Left lung (tissue), 4 donors: ENCODE measurements at regions not wholly inside any gene's neighbourhood (a gene's known extent, or its start where the extent isn't known, plus 50 kb on each side); places are given as distances from the start of the nearest gene placed in this dataset.

ENCODE experiments used
- ATAC-seq: fragments of 200-7000 bp; cut with Tn5 transposase; one replicate; pipeline ENCODE4 v1.9.1; 2020; ENCODE audit warnings: moderate library complexity
- DNase-seq, 4 donors: peaks; one replicate each; pipeline ENCODE4 v3.0.0-alpha.2; 2013 to 2020
- H3K27ac ChIP-seq, 2 donors: fragments of 200-600 bp; sonication (generic) in 1 of 2; one replicate each; pipeline versions ENCODE4 v1.5.0 to v1.8.0; 2020 to 2021
- H3K27me3 ChIP-seq, 2 donors: fragments of 200-600 bp; sonication (generic) in 1 of 2; one replicate each; pipeline versions ENCODE4 v1.5.0 to v1.8.0; 2020 to 2021
- H3K36me3 ChIP-seq, 2 donors: fragments of 200-600 bp; sonication (generic) in 1 of 2; one replicate each; pipeline versions ENCODE4 v1.5.0 to v1.8.0; 2020 to 2021
- H3K4me1 ChIP-seq, 2 donors: fragments of 200-600 bp; one replicate each; pipeline ENCODE4 v1.8.0; 2021
- H3K4me3 ChIP-seq, 2 donors: fragments of 200-600 bp; sonication (generic) in 1 of 2; one replicate each; pipeline versions ENCODE4 v1.5.0 to v1.8.0; 2020 to 2021; ENCODE audit warnings: mild to moderate bottlenecking in 1 of 2
- H3K9me3 ChIP-seq, 2 donors: fragments of 200-600 bp; sonication (generic) in 1 of 2; one replicate each; pipeline versions ENCODE4 v1.5.0 to v1.8.0; 2020 to 2021
- CTCF ChIP-seq, 2 donors: fragments of 200-600 bp; sonication (generic) in 1 of 2; IDR thresholded peaks; one replicate each; pipeline versions ENCODE4 v1.5.0 to v1.8.0; 2021; ENCODE audit warnings: antibody characterized with exemption in 2 of 2
- intact Hi-C, 2 donors: fragments of 100-400 bp; cut with DNase I; formaldehyde crosslinking; loops; one replicate each; pipeline versions ENCODE4 v1.11.2 to v1.14.2; 2022
- donor health status: DM: no; HTN: yes; CAD: no.
- donor health status: DM: no; HTN: no; CAD: no.

DNA sequence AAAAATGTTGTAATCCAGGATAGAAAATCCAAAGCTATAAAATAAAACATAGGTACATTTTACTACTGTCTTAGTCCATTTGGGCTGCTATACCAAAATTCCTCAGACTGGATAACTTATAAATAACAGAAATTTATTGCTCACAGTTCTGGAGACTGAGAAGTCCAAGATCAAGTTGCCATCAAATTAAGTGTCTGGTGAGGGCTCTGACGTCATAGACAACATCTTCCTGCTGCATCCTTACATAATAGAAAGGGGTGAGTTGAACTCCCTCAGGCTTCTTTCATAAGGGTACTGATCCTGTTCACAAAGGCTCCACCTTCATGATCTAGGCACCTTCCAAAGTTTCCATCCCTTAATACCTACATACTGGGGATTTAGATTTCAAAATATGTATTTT, 826.8 kb downstream of the NTRK3 start:
- Histone ChIP-seq H3K36me3 (no peaks in the 10 kb centered on the region), H3K4me1 (no peaks in the 10 kb centered on the region)
- TF ChIP-seq CTCF (IDR thresholded peaks at IDR 0.05), result no peak

DNA sequence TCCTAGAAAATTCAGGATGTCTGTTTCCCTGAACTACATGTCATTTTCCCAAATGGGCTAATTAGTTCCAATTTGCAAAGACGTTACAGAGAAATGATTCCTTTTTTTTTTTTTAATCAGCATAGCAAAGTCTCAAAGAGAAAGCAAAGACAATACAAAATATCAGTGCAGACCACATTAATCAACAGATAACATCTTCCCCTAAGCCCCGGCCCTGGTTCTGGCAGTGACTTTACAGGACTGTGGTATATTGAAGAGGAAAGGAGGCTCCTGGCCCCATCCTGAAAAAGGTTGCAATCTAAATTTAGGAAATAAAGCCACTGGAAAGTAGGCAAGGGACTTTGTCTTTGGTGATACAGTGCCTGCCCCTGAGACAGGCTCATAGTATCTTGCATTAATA, 836.5 kb downstream of the NTRK3 start:
- DNase-seq (no peak), ATAC-seq (no peak)
- H3K27ac ChIP-seq, result no peak overlapping the region
- intact Hi-C loops, result no loop called here
- H3K4me1 ChIP-seq, result no peaks in the 10 kb centered on the region
- H3K4me3 ChIP-seq, result no peak overlapping the region
- no peaks in the 10 kb centered on the region for H3K9me3 ChIP-seq
- no peak for TF ChIP-seq CTCF (IDR thresholded peaks at IDR 0.05)
- H3K36me3 ChIP-seq, result no peaks in the 10 kb centered on the region
- no peaks in the 10 kb centered on the region for H3K27me3 ChIP-seq

More for the DNA sequence above, 826.8 kb downstream of the NTRK3 start:
- no peak for ATAC-seq
- no peaks in the 10 kb centered on the region for H3K27me3 ChIP-seq
- intact Hi-C loops, result no loop called here
- no peak overlapping the region for H3K4me3 ChIP-seq
- H3K9me3 ChIP-seq, result no peaks in the 10 kb centered on the region
- no peak for DNase-seq
- H3K27ac ChIP-seq, result no peak overlapping the region

GRCh38 chr15:87419344-87419743, 837.2 kb downstream of the NTRK3 start:
- no peak for ATAC-seq
- TF ChIP-seq CTCF (IDR thresholded peaks at IDR 0.05), result no peak
- Histone ChIP-seq H3K36me3 (no peaks in the 10 kb centered on the region), H3K4me3 (no peak overlapping the region), H3K4me1 (no peaks in the 10 kb centered on the region), H3K9me3 (no peaks in the 10 kb centered on the region), H3K27me3 (no peaks in the 10 kb centered on the region), H3K27ac (no peak overlapping the region)
- no peak for DNase-seq
- intact Hi-C loops, result no loop called here

DNA sequence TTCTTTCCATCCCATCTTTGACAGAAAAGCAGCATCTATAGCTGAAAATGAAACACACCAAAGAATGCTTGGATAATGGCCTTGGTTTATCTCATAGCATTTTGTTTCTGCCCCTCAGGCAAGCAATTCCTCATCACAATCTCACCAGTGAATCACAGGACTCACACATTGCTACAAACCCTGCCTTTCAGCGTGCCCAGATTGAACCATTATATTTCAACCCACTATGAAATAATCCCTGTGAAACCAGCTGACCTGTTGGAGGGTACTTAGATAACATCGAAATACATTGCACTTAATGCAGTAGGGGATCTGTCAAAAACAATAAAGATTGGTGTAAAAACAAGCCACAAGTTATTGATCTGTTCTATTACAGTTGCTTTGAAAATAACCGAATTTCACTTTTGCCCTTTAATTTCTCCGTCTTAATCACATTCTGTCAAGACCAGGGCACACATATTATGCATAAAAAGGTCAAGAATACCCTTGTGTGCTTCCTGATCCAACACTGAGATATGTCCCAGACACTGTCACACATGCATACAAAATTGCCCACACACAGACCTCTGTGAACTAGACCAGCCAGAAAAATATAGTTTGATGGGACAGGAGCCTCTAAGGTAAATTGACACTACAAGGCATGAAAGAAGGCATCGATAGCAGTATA, 839.8 kb downstream of the NTRK3 start:
- H3K36me3 ChIP-seq, result no peaks in the 10 kb centered on the region
- no peak overlapping the region for H3K4me3 ChIP-seq
- no peaks in the 10 kb centered on the region for H3K27me3 ChIP-seq
- H3K9me3 ChIP-seq, result no peaks in the 10 kb centered on the region
- no peak for DNase-seq
- intact Hi-C loops, result no loop called here
- H3K4me1 ChIP-seq, result no peaks in the 10 kb centered on the region
- H3K27ac ChIP-seq, result no peak overlapping the region
- ATAC-seq, result no peak
- no peak for TF ChIP-seq CTCF (IDR thresholded peaks at IDR 0.05)

DNA sequence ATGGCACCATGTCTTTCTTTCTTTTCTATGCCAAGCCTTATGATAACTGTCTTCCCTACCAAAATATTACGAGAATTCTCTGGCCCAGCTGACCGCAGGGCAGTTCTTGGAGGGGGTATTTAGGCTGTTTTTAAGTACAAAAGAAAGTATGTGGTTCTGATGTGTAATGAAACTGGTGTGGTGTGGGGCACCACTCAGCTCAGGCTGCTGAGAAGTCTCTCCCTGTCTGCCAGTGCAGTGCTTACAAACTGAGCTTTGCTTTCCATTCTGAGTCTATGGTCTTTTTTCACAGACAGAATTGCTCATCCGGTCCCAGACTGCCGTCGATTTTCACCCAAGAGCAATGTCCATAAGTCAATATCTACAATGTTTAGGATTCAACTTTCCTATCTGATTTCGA, 847.6 kb downstream of the NTRK3 start:
- no peak for ATAC-seq
- TF ChIP-seq CTCF (IDR thresholded peaks at IDR 0.05), result no peak
- intact Hi-C loops, result no loop called here
- DNase-seq, result no peak
- H3K4me3 ChIP-seq, result no peak overlapping the region
- no peak overlapping the region for H3K27ac ChIP-seq
- no peaks in the 10 kb centered on the region for H3K4me1 ChIP-seq
- no peaks in the 10 kb centered on the region for H3K36me3 ChIP-seq
- H3K9me3 ChIP-seq, result no peaks in the 10 kb centered on the region
- H3K27me3 ChIP-seq, result no peaks in the 10 kb centered on the region
